ENCODE measurements at regions not wholly inside any gene's neighbourhood (a gene's known extent, or its start where the extent isn't known, plus 50 kb on each side); places are given as distances from the start of the nearest gene placed in this dataset.

DNA sequence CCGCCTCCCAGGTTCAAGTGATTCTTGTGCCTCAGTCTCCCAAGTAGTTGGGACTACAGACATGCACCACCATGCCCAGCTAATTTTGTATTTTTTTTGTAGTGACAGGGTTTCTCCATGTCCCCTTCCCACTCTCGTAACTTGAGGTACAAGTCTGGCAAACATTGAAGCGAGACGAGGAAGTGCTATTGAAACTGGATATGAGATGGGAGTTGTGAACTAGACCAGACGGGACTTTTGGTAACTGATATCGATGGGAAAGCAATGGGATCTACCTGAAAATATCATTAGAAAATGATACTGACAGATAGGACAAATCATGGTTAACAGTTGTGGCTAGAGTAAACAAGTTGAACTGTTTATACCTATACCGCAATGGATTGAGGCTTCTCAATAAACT, 95.2 kb upstream of the TRABD2B start:
- in situ Hi-C loops (cut with MboI), result no loop called here
- no peaks in the 10 kb centered on the region for H4K20me1 ChIP-seq (ENCODE audit: insufficient read depth)
- H3K9me3 ChIP-seq (ENCODE audit: low read depth), result no peaks in the 10 kb centered on the region
- H2AFZ ChIP-seq, result no peak overlapping the region
- H3K4me2 ChIP-seq (ENCODE audit: unreplicated experiment), result no peak overlapping the region
- TF ChIP-seq EZH2phosphoT487 (IDR thresholded peaks at IDR 0.05; ENCODE audit: insufficient read depth, low read depth) (no peak), EZH2 (IDR thresholded peaks at IDR 0.05; ENCODE audit: insufficient read depth, poor library complexity, severe bottlenecking) (no peak)
- H3K79me2 ChIP-seq (ENCODE audit: insufficient read depth), result no peaks in the 10 kb centered on the region
- H3K27me3 ChIP-seq (replicated peaks; ENCODE audit: insufficient read depth), result peaks cover 20% of the 10 kb centered on the region; the same call in 1 of the 2 replicates
- H3K9me2 ChIP-seq (ENCODE audit: insufficient read depth), result no peaks in the 10 kb centered on the region
- no peaks in the 10 kb centered on the region for H3K36me3 ChIP-seq (ENCODE audit: low read depth)
- H3K27ac ChIP-seq, result no peak overlapping the region
- no peak overlapping the region for H3K9ac ChIP-seq
- no peaks in the 10 kb centered on the region for H3F3A ChIP-seq (ENCODE audit: insufficient read depth)
- 48 to 56% methylated on average over 7 of the region's 7 CpGs for WGBS, 2 experiments (ENCODE audit: low coverage in 1 of 2, low lambda C conversion rate in 2 of 2, missing lambda C conversion rate in 2 of 2)
- no peaks in the 10 kb centered on the region for H3K4me1 ChIP-seq (ENCODE audit: insufficient read depth)
- DNase-seq, result no peak
- H3K4me3 ChIP-seq, result no peak overlapping the region

DNA sequence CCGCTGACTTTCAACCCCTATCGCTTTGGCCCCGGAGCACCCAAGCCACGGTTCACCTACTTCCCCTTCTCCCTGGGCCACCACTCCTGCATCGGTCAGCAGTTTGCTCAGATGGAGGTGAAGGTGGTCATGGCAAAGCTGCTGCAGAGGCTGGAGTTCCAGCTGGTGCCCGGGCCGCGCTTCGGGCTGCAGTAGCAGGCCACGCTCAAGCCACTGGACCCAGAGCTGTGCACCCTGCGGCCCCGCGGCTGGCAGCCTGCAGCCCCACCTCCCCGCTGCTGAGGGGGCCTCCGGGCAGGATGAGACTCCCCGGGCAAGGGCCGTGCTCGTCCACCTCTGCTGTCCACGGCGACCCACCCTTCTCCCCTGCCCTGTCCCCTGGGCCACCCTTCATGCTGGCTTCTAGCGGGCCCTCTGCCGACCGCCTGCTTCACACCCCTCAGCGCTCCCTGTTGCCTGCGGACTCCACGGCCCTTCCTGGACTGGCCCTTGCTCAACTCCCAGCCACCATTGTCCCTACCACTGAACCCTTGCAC, 92.2 kb upstream of the TRABD2B start:
- no peak for DNase-seq
- H3F3A ChIP-seq (ENCODE audit: insufficient read depth), result no peaks in the 10 kb centered on the region
- 73 to 74% methylated on average over 22 to 26 of the region's 26 CpGs for WGBS, 2 experiments (ENCODE audit: low coverage in 1 of 2, low lambda C conversion rate in 2 of 2, missing lambda C conversion rate in 2 of 2)
- H3K79me2 ChIP-seq (ENCODE audit: insufficient read depth), result no peaks in the 10 kb centered on the region
- H3K27ac ChIP-seq, result no peak overlapping the region
- H3K4me2 ChIP-seq (ENCODE audit: unreplicated experiment), result no peak overlapping the region
- no peaks in the 10 kb centered on the region for H3K9me3 ChIP-seq (ENCODE audit: low read depth)
- H3K9ac ChIP-seq, result no peak overlapping the region
- H3K4me3 ChIP-seq, result no peak overlapping the region
- H3K4me1 ChIP-seq (ENCODE audit: insufficient read depth), result no peaks in the 10 kb centered on the region
- TF ChIP-seq EZH2phosphoT487 (IDR thresholded peaks at IDR 0.05; ENCODE audit: insufficient read depth, low read depth) (no peak), EZH2 (IDR thresholded peaks at IDR 0.05; ENCODE audit: insufficient read depth, poor library complexity, severe bottlenecking) (no peak)
- no peaks in the 10 kb centered on the region for H4K20me1 ChIP-seq (ENCODE audit: insufficient read depth)
- H2AFZ ChIP-seq, result no peak overlapping the region
- H3K9me2 ChIP-seq (ENCODE audit: insufficient read depth), result no peaks in the 10 kb centered on the region
- 0 out of 2 replicates have a peak, but pooled peaks cover 15% of the 10 kb centered on the region for H3K27me3 ChIP-seq (replicated peaks; ENCODE audit: insufficient read depth)
- in situ Hi-C loops (cut with MboI), result no loop called here
- H3K36me3 ChIP-seq (ENCODE audit: low read depth), result no peaks in the 10 kb centered on the region

- Histone ChIP-seq H3K4me1 (ENCODE audit: insufficient read depth) (no peaks in the 10 kb centered on the region), H3K4me2 (ENCODE audit: unreplicated experiment) (no peak overlapping the region), H3K9me3 (ENCODE audit: low read depth) (no peaks in the 10 kb centered on the region), H3K9me2 (ENCODE audit: insufficient read depth) (no peaks in the 10 kb centered on the region), H3K27ac (no peak overlapping the region), H3K79me2 (ENCODE audit: insufficient read depth) (no peaks in the 10 kb centered on the region), H3F3A (ENCODE audit: insufficient read depth) (no peaks in the 10 kb centered on the region), H3K36me3 (ENCODE audit: low read depth) (no peaks in the 10 kb centered on the region), H2AFZ (no peak overlapping the region), H4K20me1 (ENCODE audit: insufficient read depth) (no peaks in the 10 kb centered on the region), H3K27me3 (replicated peaks; ENCODE audit: insufficient read depth) (0 out of 2 replicates have a peak, but pooled peaks cover 11% of the 10 kb centered on the region), H3K4me3 (no peak overlapping the region), H3K9ac (no peak overlapping the region)
- TF ChIP-seq EZH2phosphoT487 (IDR thresholded peaks at IDR 0.05; ENCODE audit: insufficient read depth, low read depth) (no peak), EZH2 (IDR thresholded peaks at IDR 0.05; ENCODE audit: insufficient read depth, poor library complexity, severe bottlenecking) (no peak)
- 39 to 54% methylated on average over 4 of the region's 4 CpGs for WGBS, 2 experiments (ENCODE audit: low coverage in 1 of 2, low lambda C conversion rate in 2 of 2, missing lambda C conversion rate in 2 of 2)
- in situ Hi-C loops (cut with MboI), result no loop called here
- no peak for DNase-seq
Observed at GRCh38 chr1:48084826-48085225, 87.6 kb upstream of the TRABD2B start.

- Histone ChIP-seq H4K20me1 (ENCODE audit: insufficient read depth) (no peaks in the 10 kb centered on the region), H2AFZ (no peak overlapping the region), H3K36me3 (ENCODE audit: low read depth) (no peaks in the 10 kb centered on the region), H3K4me1 (ENCODE audit: insufficient read depth) (no peaks in the 10 kb centered on the region), H3K4me3 (no peak overlapping the region), H3K9me2 (ENCODE audit: insufficient read depth) (no peaks in the 10 kb centered on the region), H3K27ac (no peak overlapping the region), H3F3A (ENCODE audit: insufficient read depth) (no peaks in the 10 kb centered on the region), H3K4me2 (ENCODE audit: unreplicated experiment) (no peak overlapping the region), H3K9ac (no peak overlapping the region), H3K9me3 (ENCODE audit: low read depth) (no peaks in the 10 kb centered on the region), H3K79me2 (ENCODE audit: insufficient read depth) (no peaks in the 10 kb centered on the region), H3K27me3 (replicated peaks; ENCODE audit: insufficient read depth) (peaks cover 14% of the 10 kb centered on the region; the same call in 1 of the 2 replicates)
- WGBS, 2 experiments (ENCODE audit: low coverage in 1 of 2, low lambda C conversion rate in 2 of 2, missing lambda C conversion rate in 2 of 2), result 63 to 65% methylated on average over 6 of the region's 6 CpGs
- TF ChIP-seq EZH2 (IDR thresholded peaks at IDR 0.05; ENCODE audit: insufficient read depth, poor library complexity, severe bottlenecking) (no peak), EZH2phosphoT487 (IDR thresholded peaks at IDR 0.05; ENCODE audit: insufficient read depth, low read depth) (no peak)
- DNase-seq, result no peak
- in situ Hi-C loops (cut with MboI), result no loop called here
Observed at GRCh38 chr1:48082271-48082962, 85.2 kb upstream of the TRABD2B start.

All from GM23248 (cell line).